Fibroblast of the aortic adventitia (primary cell): ENCODE measurements at regions not wholly inside any gene's neighbourhood (a gene's known extent, or its start where the extent isn't known, plus 50 kb on each side); places are given as distances from the start of the nearest gene placed in this dataset.

Experiments used
- DNase-seq: peaks from one replicate; pipeline ENCODE4 v3.0.0-alpha.2; 2010; ENCODE audit warnings: low read depth
- H3K4me3 ChIP-seq: 2 replicates; pipeline ENCODE4 v1.5.1; 2011; ENCODE audit warnings: low read depth, mild to moderate bottlenecking, control low read depth, low read length, moderate library complexity
- CTCF ChIP-seq: IDR thresholded peaks from 2 replicates; pipeline ENCODE4 v1.5.1; 2011; ENCODE audit warnings: mild to moderate bottlenecking, low read length, control low read depth, inconsistent platforms; ENCODE audit not compliant: insufficient read depth

- H3K4me3 ChIP-seq: no peak overlapping the region
- DNase-seq: peak; percentile 16
- TF ChIP-seq CTCF: no peak
Observed at GRCh38 chr2:150357770-150358467, 129.5 kb downstream of the RND3 start.

DNA sequence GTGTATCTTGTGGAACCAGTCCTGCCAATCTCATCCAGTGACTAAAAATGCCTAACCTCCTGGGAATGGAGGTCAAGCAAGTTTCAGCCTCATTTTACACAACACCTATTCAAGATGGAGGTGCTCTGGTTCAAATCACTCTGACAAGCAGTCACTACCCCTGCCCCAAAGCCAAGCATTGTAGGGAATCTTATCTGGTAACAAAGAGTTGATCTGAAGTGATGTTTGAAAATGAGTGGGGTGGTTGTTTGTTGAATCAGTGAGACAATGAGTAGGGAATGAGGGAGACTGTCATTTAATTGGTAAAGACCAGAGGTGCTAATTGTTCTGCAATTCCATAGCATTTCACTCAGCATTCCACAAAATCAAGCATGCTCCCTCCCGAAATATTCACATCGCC is 132.0 kb downstream of the RND3 start:
- TF ChIP-seq CTCF: no peak
- H3K4me3 ChIP-seq: no peak overlapping the region
- DNase-seq: no peak

GRCh38 chr2:150353376-150353775 is 134.1 kb downstream of the RND3 start:
- H3K4me3 ChIP-seq: no peak overlapping the region
- TF ChIP-seq CTCF: no peak
- no peak for DNase-seq

DNA sequence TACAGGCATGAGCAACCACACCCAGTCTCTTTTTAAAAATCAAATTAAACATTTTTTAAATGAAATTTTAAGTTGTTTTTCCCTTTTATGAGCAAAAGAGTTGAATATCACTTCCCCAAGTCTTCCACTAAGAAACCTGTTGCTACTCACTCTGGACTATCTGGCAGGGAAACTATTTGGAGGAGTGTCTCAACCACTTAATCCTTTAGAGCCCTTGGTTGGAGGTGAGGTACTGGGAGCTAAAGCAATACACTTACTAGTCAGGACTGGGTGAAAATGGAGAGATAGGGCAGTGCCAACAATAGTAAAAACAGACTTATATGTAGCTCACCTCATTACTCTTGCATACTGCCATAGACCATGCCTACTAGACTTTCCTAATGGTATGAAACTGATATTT is 135.5 kb downstream of the RND3 start:
- no peak overlapping the region for H3K4me3 ChIP-seq
- DNase-seq: no peak
- TF ChIP-seq CTCF: no peak

- no peak for TF ChIP-seq CTCF
- H3K4me3 ChIP-seq: no peak overlapping the region
- no peak for DNase-seq
Observed at GRCh38 chr2:150350500-150350899, 137.0 kb downstream of the RND3 start.

DNA sequence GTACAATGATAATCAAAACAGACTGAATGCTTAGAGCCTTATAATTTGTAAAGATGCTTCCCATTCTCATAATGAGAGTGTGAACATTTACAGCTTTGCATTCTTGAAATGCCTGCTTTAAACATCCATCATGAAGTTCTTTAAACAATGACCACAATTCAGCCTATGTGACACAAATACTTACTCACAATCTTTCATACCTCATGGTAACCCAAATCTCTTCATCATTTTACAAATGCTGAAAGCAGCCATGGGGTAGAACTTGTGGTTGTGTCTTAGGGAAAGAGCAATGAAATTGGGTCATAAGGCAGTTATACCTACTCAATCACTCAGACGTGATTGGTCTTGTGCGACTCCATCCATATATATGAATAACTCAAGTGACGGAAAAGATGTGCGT is 140.7 kb downstream of the RND3 start:
- DNase-seq: no peak
- TF ChIP-seq CTCF: no peak
- H3K4me3 ChIP-seq: no peak overlapping the region

DNA sequence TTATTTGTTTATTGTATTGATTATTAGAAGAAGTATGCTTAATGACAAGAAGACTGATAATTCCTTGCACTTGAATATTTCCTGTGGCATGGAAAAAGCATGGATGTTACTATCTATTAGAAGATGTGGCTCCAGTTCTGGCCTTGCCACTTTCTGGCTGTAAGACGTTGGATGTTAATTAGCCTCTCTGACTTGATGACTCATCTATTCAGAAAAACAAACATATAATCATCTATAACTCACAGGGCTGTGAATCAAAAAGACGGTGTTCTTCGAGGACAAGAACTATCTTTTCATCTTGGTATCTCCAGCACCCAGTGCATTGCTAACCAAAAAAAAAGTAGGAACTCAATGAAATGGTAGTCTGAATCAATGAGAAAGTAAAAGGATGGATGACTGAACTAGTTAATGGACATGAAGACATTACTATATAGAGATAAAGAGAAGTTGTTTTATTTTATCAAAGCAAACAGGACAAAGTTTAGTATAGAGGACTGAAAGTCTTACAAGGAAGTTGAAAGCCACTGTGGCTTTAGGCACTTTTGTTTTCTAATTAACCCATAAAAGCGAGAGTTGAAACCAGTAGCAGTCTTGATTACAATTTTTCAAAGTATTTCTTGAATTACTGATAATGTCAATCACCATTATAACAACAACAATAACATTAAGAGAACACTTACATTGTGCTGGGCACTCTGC is 145.3 kb downstream of the RND3 start:
- DNase-seq: no peak
- no peak for TF ChIP-seq CTCF
- H3K4me3 ChIP-seq: no peak overlapping the region
